H1 (cell line): ENCODE measurements at regions not wholly inside any gene's neighbourhood (a gene's known extent, or its start where the extent isn't known, plus 50 kb on each side); places are given as distances from the start of the nearest gene placed in this dataset.
A peak's percentile ranks its signal among the peaks of the same experiment; 100 is the strongest.

Experiments
- CTCF ChIA-PET: fragments of 300-600 bp; sonication (Branson Sonifier 250); formaldehyde crosslinking; loops from one replicate; lab custom pipeline; 2021; ENCODE audit not compliant: partially characterized antibody; lab: Charles Lee
- POLR2A ChIA-PET: fragments of 300-600 bp; sonication (Branson Sonifier 250); formaldehyde crosslinking; loops from one replicate; lab custom pipeline; 2021; ENCODE audit warnings: inconsistent platforms; ENCODE audit not compliant: partially characterized antibody; lab: Charles Lee
- DNase-seq, 2 experiments: peaks; one replicate each; pipeline versions ENCODE4 v3.0.0 to v3.0.0-alpha.2; 2010 to 2022; ENCODE audit warnings: low spot score in 2 of 2, low read depth in 1 of 2, mixed read lengths in 1 of 2
- FAIRE-seq: peaks from 2 replicates; lab custom pipeline; 2011; peaks lifted over from hg19 to GRCh38; lab: Jason Lieb, UNC
- H2AFZ ChIP-seq: 2 replicates; pipeline ENCODE4 v1.8.1; 2012; ENCODE audit warnings: low read length, inconsistent platforms
- H2AK5ac ChIP-seq: 2 replicates; pipeline ENCODE4 v1.6.1; 2013; ENCODE audit warnings: low read depth, low read length
- H2BK120ac ChIP-seq: replicated peaks from 2 replicates; pipeline ENCODE3; 2013; ENCODE audit warnings: low read depth, low read length, inconsistent platforms
- H2BK12ac ChIP-seq: 2 replicates; pipeline ENCODE4 v1.6.1; 2013; ENCODE audit warnings: low read depth, low read length
- H2BK15ac ChIP-seq: 2 replicates; pipeline ENCODE4 v1.6.1; 2013; ENCODE audit warnings: low read length
- H2BK20ac ChIP-seq: 2 replicates; pipeline ENCODE4 v1.6.1; 2013; ENCODE audit warnings: low read length
- H2BK5ac ChIP-seq: 2 replicates; pipeline ENCODE4 v1.6.1; 2013; ENCODE audit warnings: low read depth, low read length
- H3K14ac ChIP-seq: 2 replicates; pipeline ENCODE4 v1.6.1; 2013; ENCODE audit warnings: inconsistent platforms; ENCODE audit not compliant: insufficient read length
- H3K18ac ChIP-seq: 2 replicates; pipeline ENCODE4 v1.6.1; 2013; ENCODE audit warnings: low read length; ENCODE audit errors: extremely low read depth
- H3K23ac ChIP-seq: 2 replicates; pipeline ENCODE4 v1.6.1; 2013; ENCODE audit warnings: inconsistent platforms; ENCODE audit not compliant: insufficient read length
- H3K23me2 ChIP-seq: 2 replicates; pipeline ENCODE4 v1.6.1; 2013; ENCODE audit warnings: low read depth, low read length
- H3K27ac ChIP-seq: 2 replicates; pipeline ENCODE4 v1.6.1; 2011; ENCODE audit warnings: low read depth, low read length, inconsistent platforms
- H3K27me3 ChIP-seq, 4 experiments: replicated peaks in 1 of 4; 1 replicate in 1 of 4; 2 replicates in 3 of 4; pipeline versions ENCODE4 v1.6.1 to v1.8.1; 2011 to 2013; ENCODE audit warnings: low read length in 3 of 4, mild to moderate bottlenecking in 3 of 4, inconsistent platforms in 2 of 4, mixed read lengths in 2 of 4, moderate library complexity in 1 of 4; ENCODE audit not compliant: control insufficient read depth in 3 of 4, insufficient read depth in 3 of 4; ENCODE audit errors: extremely low read depth in 1 of 4
- H3K36me3 ChIP-seq, 4 experiments: 2 replicates each; pipeline versions ENCODE4 v1.6.1 to v1.8.1; 2011 to 2013; ENCODE audit warnings: mild to moderate bottlenecking in 4 of 4, low read length in 3 of 4, moderate library complexity in 2 of 4, control low read depth in 1 of 4, inconsistent platforms in 1 of 4; ENCODE audit not compliant: insufficient read depth in 4 of 4, control insufficient read depth in 2 of 4
- H3K4ac ChIP-seq: replicated peaks from 2 replicates; pipeline ENCODE3; 2013; ENCODE audit warnings: low read length, low read depth, mixed read lengths, inconsistent platforms; ENCODE audit not compliant: insufficient read length
- H3K4me1 ChIP-seq, 4 experiments: replicated peaks in 1 of 4; 1 replicate in 1 of 4; 2 replicates in 3 of 4; pipeline versions ENCODE4 v1.6.1 to v1.8.1; 2011 to 2013; ENCODE audit warnings: low read length in 3 of 4, inconsistent platforms in 2 of 4, mixed read lengths in 1 of 4; ENCODE audit not compliant: insufficient read depth in 4 of 4, control insufficient read depth in 3 of 4
- H3K4me2 ChIP-seq, 2 experiments: 2 replicates each; pipeline versions ENCODE4 v1.6.1 to v1.8.1; 2011 to 2013; ENCODE audit warnings: low read depth in 2 of 2, low read length in 2 of 2, control low read depth in 1 of 2, inconsistent platforms in 1 of 2, mild to moderate bottlenecking in 1 of 2; ENCODE audit not compliant: insufficient read depth in 1 of 2
- H3K4me3 ChIP-seq, 4 experiments: fragments of 200-600, 300-600 bp in 1 of 4; sonication (generic), shearing (Covaris generic), sonication (Bioruptor Twin) in 1 of 4; 2 replicates each; pipeline versions ENCODE4 v1.5.1 to v1.8.1; 2011 to 2016; ENCODE audit warnings: low read length in 4 of 4, low read depth in 3 of 4, control low read depth in 2 of 4, inconsistent platforms in 2 of 4, mild to moderate bottlenecking in 2 of 4, mixed read lengths in 1 of 4, moderate library complexity in 1 of 4; ENCODE audit not compliant: insufficient read depth in 2 of 4; ENCODE audit errors: extremely low read depth in 1 of 4
- H3K56ac ChIP-seq: replicated peaks from 2 replicates; pipeline ENCODE3; 2013; ENCODE audit warnings: low read depth, mild to moderate bottlenecking, mixed read lengths, low read length, inconsistent platforms; ENCODE audit not compliant: insufficient read length
- H3K79me1 ChIP-seq: 2 replicates; pipeline ENCODE4 v1.6.1; 2013; ENCODE audit warnings: low read depth, low read length, control low read depth
- H3K79me2 ChIP-seq, 2 experiments: 2 replicates each; pipeline versions ENCODE4 v1.6.1 to v1.8.1; 2012 to 2013; ENCODE audit warnings: low read length in 2 of 2, mild to moderate bottlenecking in 2 of 2, inconsistent platforms in 1 of 2; ENCODE audit not compliant: insufficient read depth in 2 of 2, control insufficient read depth in 1 of 2
- H3K9ac ChIP-seq, 4 experiments: replicated peaks in 1 of 4; 1 replicate in 1 of 4; 2 replicates in 3 of 4; pipeline versions ENCODE4 v1.6.1 to v1.8.1; 2011 to 2013; ENCODE audit warnings: low read depth in 3 of 4, low read length in 3 of 4, control low read depth in 2 of 4, mild to moderate bottlenecking in 2 of 4, moderate library complexity in 2 of 4, inconsistent platforms in 1 of 4; ENCODE audit errors: extremely low read depth in 1 of 4
- H3K9me3 ChIP-seq, 2 experiments: 2 replicates each; pipeline versions ENCODE4 v1.6.1 to v1.8.1; 2012 to 2013; ENCODE audit warnings: mild to moderate bottlenecking in 2 of 2, moderate library complexity in 2 of 2, control low read depth in 1 of 2, inconsistent platforms in 1 of 2, low read depth in 1 of 2, low read length in 1 of 2, mixed read lengths in 1 of 2; ENCODE audit not compliant: insufficient read depth in 2 of 2
- H4K20me1 ChIP-seq, 2 experiments: replicated peaks in 1 of 2; 2 replicates each; pipeline versions ENCODE3 to v1.8.1; 2011 to 2013; ENCODE audit warnings: inconsistent platforms in 2 of 2, low read length in 2 of 2, mild to moderate bottlenecking in 1 of 2; ENCODE audit not compliant: insufficient read depth in 2 of 2, control insufficient read depth in 1 of 2
- H4K5ac ChIP-seq: 2 replicates; pipeline ENCODE4 v1.6.1; 2013; ENCODE audit warnings: low read length, low read depth, mixed read lengths, inconsistent platforms; ENCODE audit not compliant: insufficient read length
- H4K8ac ChIP-seq: 2 replicates; pipeline ENCODE4 v1.8.0; 2013; ENCODE audit warnings: mild to moderate bottlenecking, moderate library complexity, low read length, inconsistent platforms; ENCODE audit not compliant: insufficient read depth; ENCODE audit errors: extremely low read depth
- H4K91ac ChIP-seq: replicated peaks from 2 replicates; pipeline ENCODE3; 2013; ENCODE audit warnings: low read length, mixed read lengths, inconsistent platforms; ENCODE audit not compliant: insufficient read length
- EP300 ChIP-seq, 2 experiments: IDR thresholded peaks; 1 replicate in 1 of 2; 2 replicates in 1 of 2; pipeline ENCODE4 v1.6.1; 2011 to 2012; ENCODE audit warnings: low read depth in 2 of 2, low read length in 2 of 2, mild to moderate bottlenecking in 2 of 2, borderline replicate concordance in 1 of 2, inconsistent platforms in 1 of 2, moderate library complexity in 1 of 2
- NRF1 ChIP-seq: IDR thresholded peaks from 2 replicates; pipeline ENCODE4 v1.6.1; 2011; ENCODE audit warnings: mild to moderate bottlenecking, low read depth, low read length, improper control_type of control experiment
- WGBS, 2 experiments: shearing (Covaris generic) in 1 of 2; methylation state at CpG; one replicate each; pipeline versions ENCODE4 v1.1.6 to v1.1.7; 2013 to 2015; ENCODE audit warnings: low lambda C conversion rate in 2 of 2, mixed read lengths in 2 of 2, inconsistent platforms in 1 of 2, low coverage in 1 of 2, missing lambda C conversion rate in 1 of 2; ENCODE audit not compliant: insufficient replicate concordance in 2 of 2, insufficient coverage in 1 of 2, insufficient read length in 1 of 2; ENCODE audit errors: extremely low coverage in 1 of 2, missing lambda C conversion rate in 1 of 2; 5-methylcytosine and 5-hydroxymethylcytosine counted together

DNA sequence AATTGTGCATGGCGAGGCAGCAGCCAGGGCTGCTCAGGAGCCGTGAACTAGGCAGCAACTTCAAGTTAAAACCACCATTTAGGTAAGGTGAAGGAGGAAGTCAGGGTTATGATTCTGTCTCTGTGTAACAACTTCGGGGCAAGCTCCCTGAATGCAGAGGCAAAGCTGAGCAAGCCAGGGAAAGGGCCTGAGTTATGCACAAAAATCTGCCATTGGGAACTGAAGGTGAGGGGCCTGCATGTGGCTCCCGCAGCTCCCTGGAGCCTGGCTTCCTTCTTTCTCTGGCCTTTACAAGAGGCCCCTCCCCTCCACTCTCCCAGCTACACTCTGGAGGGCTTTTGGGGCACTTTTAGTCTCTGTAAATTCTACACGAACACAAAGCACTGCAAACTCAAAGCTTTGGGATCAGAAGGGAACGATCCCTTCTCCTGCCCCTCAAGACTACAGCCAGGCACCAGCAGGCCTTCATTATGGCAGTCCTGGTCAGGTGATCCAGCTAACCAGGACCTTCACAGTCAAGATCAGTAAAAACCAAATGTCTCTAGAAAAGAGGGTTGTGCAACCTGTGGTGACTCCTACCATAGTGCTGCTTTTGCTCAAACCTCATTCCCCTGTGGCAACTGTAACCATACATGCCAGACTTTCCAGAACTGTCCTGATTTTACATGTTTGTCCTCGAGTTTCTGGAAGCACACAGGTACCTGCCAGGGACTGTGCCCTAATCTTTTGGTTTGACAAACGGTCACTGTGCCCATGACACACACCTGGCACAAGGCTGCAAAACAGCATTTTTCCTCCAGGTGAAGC, 67.2 kb upstream of the PTGR2 start:
- peaks cover 6 to 15% of the 10 kb centered on the region in 2 experiments for H4K20me1 ChIP-seq
- H3K4me2 ChIP-seq: peak overlapping the region in 1 of 2 experiments; percentile 97; a peak in 1 of 4 replicates
- no peak overlapping the region for H3K23ac ChIP-seq
- no peak overlapping the region for H3K4ac ChIP-seq
- peaks cover 7 to 21% (median 13%) of the 10 kb centered on the region in 4 experiments; a peak in 6 of 7 replicates for H3K4me1 ChIP-seq
- ChIA-PET CTCF (interaction anchor here (0.8 to 4.3 kb wide), 8 partner anchors 9 to 72 kb away, joined by 3 to 18 read pairs (median 4); no protein-coding TSS in a partner anchor), POLR2A (interaction anchor here (0.8 to 4.9 kb wide), 3 partner anchors 10 to 67 kb away, joined by 5 to 42 read pairs (median 6); partner anchors contain the start of gene PTGR2)
- no peak overlapping the region for H3K18ac ChIP-seq
- no peak overlapping the region for H2BK5ac ChIP-seq
- H2BK12ac ChIP-seq: 0 out of 2 replicates have a peak overlapping the region, but pooled peaks have one; percentile 2
- H4K8ac ChIP-seq: no peak overlapping the region
- no peak overlapping the region for H4K5ac ChIP-seq
- WGBS, 2 experiments: 84% methylated on average over 8 of the region's 8 CpGs; no CpG with 5 or more reads in 1 of the 2 experiments
- H3K27ac ChIP-seq: no peak overlapping the region
- no peak overlapping the region for H3K14ac ChIP-seq
- TF ChIP-seq NRF1 (no peak), EP300 (IDR thresholded peaks at IDR 0.05; ENCODE audit: borderline replicate concordance in 1 of 2, low read depth in 2 of 2, low read length in 2 of 2) (no peak)
- no peak overlapping the region for H2BK20ac ChIP-seq
- no peaks in the 10 kb centered on the region for H3K9me3 ChIP-seq
- H2BK120ac ChIP-seq: no peak overlapping the region
- H3K9ac ChIP-seq: no peak overlapping the region
- H3K4me3 ChIP-seq: no peak overlapping the region
- H2AFZ ChIP-seq: no peak overlapping the region
- H3K79me2 ChIP-seq: no peaks in the 10 kb centered on the region
- no peaks in the 10 kb centered on the region for H3K79me1 ChIP-seq
- FAIRE-seq (no peak), DNase-seq (no peak)
- peaks cover 17% of the 10 kb centered on the region for H3K23me2 ChIP-seq
- no peaks in the 10 kb centered on the region for H3K36me3 ChIP-seq
- H3K27me3 ChIP-seq: peaks cover 20 to 76% (median 63%) of the 10 kb centered on the region in 4 experiments
- no peak overlapping the region for H2BK15ac ChIP-seq
- H4K91ac ChIP-seq: no peak overlapping the region
- H2AK5ac ChIP-seq: no peak overlapping the region
- H3K56ac ChIP-seq: no peak overlapping the region
